Stimulated activated CD4-positive, alpha-beta T cell treated with anti-CD3 and anti-CD28 coated beads, TNF-alpha, amount 100 ng/mL, for 48 hours (primary cell): ENCODE measurements at regions not wholly inside any gene's neighbourhood (a gene's known extent, or its start where the extent isn't known, plus 50 kb on each side); places are given as distances from the start of the nearest gene placed in this dataset.

Source experiments
- DNase-seq, 3 donors: peaks; one replicate each; pipeline ENCODE4 v3.0.0-alpha.2; 2020; ENCODE audit warnings: low read depth in 3 of 3

GRCh38 chr6:163922562-163922961, 508.0 kb downstream of the QKI start:
- no peak for DNase-seq

GRCh38 chr6:163919652-163920051, 505.1 kb downstream of the QKI start:
- no peak for DNase-seq

- no peak for DNase-seq
Observed at GRCh38 chr6:163916315-163917081, 502.0 kb downstream of the QKI start.

- no peak for DNase-seq
Observed at GRCh38 chr6:163915131-163915530, 500.6 kb downstream of the QKI start.

- no peak for DNase-seq
Observed at GRCh38 chr6:163913045-163913444, 498.5 kb downstream of the QKI start.

GRCh38 chr6:163906006-163906710, 491.6 kb downstream of the QKI start:
- DNase-seq, result no peak

- no peak for DNase-seq
Observed at GRCh38 chr6:163904186-163904585, 489.7 kb downstream of the QKI start.

- no peak for DNase-seq
Observed at GRCh38 chr6:163903541-163903940, 489.0 kb downstream of the QKI start.

GRCh38 chr6:163902993-163903392, 488.5 kb downstream of the QKI start:
- no peak for DNase-seq

GRCh38 chr6:163901681-163902080, 487.2 kb downstream of the QKI start:
- no peak for DNase-seq

- DNase-seq, result no peak
Observed at GRCh38 chr6:163900570-163900969, 486.1 kb downstream of the QKI start.

- DNase-seq, result no peak
Observed at GRCh38 chr6:163897669-163898068, 483.2 kb downstream of the QKI start.

- DNase-seq, result no peak
Observed at GRCh38 chr6:163897030-163897429, 482.5 kb downstream of the QKI start.

GRCh38 chr6:163895162-163895561, 480.6 kb downstream of the QKI start:
- DNase-seq, result no peak

GRCh38 chr6:163893609-163894189, 479.2 kb downstream of the QKI start:
- DNase-seq, result no peak

GRCh38 chr6:163892824-163893561, 478.5 kb downstream of the QKI start:
- no peak for DNase-seq

- DNase-seq, result no peak
Observed at GRCh38 chr6:163889904-163890514, 475.5 kb downstream of the QKI start.

GRCh38 chr6:163888030-163888819, 473.7 kb downstream of the QKI start:
- no peak for DNase-seq

GRCh38 chr6:163886428-163886827, 471.9 kb downstream of the QKI start:
- no peak for DNase-seq

GRCh38 chr6:163883984-163884383, 469.5 kb downstream of the QKI start:
- DNase-seq, result no peak

- DNase-seq, result no peak
Observed at GRCh38 chr6:163878698-163879097, 464.2 kb downstream of the QKI start.
